ENCODE measurements at regions not wholly inside any gene's neighbourhood (a gene's known extent, or its start where the extent isn't known, plus 50 kb on each side); places are given as distances from the start of the nearest gene placed in this dataset.

GRCh38 chr10:29923416-29923965, 135.9 kb downstream of the JCAD start:
- no peak for TF ChIP-seq POLR2A (IDR thresholded peaks at IDR 0.05)
- no peak for TF ChIP-seq CTCF (IDR thresholded peaks at IDR 0.05)
- no peak for TF ChIP-seq POLR2AphosphoS5 (IDR thresholded peaks at IDR 0.05)
